ENCODE measurements at regions not wholly inside any gene's neighbourhood (a gene's known extent, or its start where the extent isn't known, plus 50 kb on each side); places are given as distances from the start of the nearest gene placed in this dataset.

DNA sequence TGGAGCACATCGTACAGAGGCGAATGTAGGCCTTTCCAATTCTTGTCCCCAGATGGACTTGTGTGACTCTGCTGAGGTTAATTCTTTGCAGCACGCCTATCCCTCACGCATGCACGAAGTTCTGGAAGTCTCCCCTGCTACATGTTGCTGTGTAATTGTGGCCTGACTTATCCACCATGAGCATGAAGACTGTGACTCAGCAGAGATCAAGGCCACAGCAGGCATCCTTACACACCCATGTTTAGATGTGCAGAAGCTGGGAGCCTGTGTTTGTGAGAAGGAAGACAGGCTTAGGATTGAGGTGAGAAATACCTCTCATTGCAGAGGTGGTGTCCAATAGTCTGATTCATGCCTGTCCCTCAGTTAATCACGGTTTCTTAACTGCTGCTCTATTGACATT lies 135.6 kb downstream of the ICE1 start:
- TF ChIP-seq EP300 (IDR thresholded peaks at IDR 0.05; ENCODE audit: borderline replicate concordance) = no peak
- TF ChIP-seq TAF1 (IDR thresholded peaks at IDR 0.05; ENCODE audit: low read depth) = no peak
- no peak for TF ChIP-seq TCF12 (IDR thresholded peaks at IDR 0.05; ENCODE audit: low read depth)
- TF ChIP-seq TEAD4 (IDR thresholded peaks at IDR 0.05) = no peak
- TF ChIP-seq YY1 (IDR thresholded peaks at IDR 0.05; ENCODE audit: low read depth) = no peak
- TF ChIP-seq CREB1 (IDR thresholded peaks at IDR 0.05; ENCODE audit: low read depth) = no peak
- no peak for TF ChIP-seq MAX (IDR thresholded peaks at IDR 0.05)
- TF ChIP-seq, protein P1, sequence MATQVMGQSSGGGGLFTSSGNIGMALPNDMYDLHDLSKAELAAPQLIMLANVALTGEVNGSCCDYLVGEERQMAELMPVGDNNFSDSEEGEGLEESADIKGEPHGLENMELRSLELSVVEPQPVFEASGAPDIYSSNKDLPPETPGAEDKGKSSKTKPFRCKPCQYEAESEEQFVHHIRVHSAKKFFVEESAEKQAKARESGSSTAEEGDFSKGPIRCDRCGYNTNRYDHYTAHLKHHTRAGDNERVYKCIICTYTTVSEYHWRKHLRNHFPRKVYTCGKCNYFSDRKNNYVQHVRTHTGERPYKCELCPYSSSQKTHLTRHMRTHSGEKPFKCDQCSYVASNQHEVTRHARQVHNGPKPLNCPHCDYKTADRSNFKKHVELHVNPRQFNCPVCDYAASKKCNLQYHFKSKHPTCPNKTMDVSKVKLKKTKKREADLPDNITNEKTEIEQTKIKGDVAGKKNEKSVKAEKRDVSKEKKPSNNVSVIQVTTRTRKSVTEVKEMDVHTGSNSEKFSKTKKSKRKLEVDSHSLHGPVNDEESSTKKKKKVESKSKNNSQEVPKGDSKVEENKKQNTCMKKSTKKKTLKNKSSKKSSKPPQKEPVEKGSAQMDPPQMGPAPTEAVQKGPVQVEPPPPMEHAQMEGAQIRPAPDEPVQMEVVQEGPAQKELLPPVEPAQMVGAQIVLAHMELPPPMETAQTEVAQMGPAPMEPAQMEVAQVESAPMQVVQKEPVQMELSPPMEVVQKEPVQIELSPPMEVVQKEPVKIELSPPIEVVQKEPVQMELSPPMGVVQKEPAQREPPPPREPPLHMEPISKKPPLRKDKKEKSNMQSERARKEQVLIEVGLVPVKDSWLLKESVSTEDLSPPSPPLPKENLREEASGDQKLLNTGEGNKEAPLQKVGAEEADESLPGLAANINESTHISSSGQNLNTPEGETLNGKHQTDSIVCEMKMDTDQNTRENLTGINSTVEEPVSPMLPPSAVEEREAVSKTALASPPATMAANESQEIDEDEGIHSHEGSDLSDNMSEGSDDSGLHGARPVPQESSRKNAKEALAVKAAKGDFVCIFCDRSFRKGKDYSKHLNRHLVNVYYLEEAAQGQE (IDR thresholded peaks at IDR 0.05; ENCODE audit: low read depth) = no peak
- TF ChIP-seq CEBPB (IDR thresholded peaks at IDR 0.05) = no peak
- TF ChIP-seq NFIC (IDR thresholded peaks at IDR 0.05) = no peak
- TF ChIP-seq FOXM1 (IDR thresholded peaks at IDR 0.05; ENCODE audit: borderline replicate concordance, low read depth) = no peak
- TF ChIP-seq RAD21 (IDR thresholded peaks at IDR 0.05; ENCODE audit: low read depth) = no peak
- TF ChIP-seq EGR1 (IDR thresholded peaks at IDR 0.05) = no peak
